ENCODE measurements at regions not wholly inside any gene's neighbourhood (a gene's known extent, or its start where the extent isn't known, plus 50 kb on each side); places are given as distances from the start of the nearest gene placed in this dataset.
A peak's percentile ranks its signal among the peaks of the same experiment; 100 is the strongest.

DNA sequence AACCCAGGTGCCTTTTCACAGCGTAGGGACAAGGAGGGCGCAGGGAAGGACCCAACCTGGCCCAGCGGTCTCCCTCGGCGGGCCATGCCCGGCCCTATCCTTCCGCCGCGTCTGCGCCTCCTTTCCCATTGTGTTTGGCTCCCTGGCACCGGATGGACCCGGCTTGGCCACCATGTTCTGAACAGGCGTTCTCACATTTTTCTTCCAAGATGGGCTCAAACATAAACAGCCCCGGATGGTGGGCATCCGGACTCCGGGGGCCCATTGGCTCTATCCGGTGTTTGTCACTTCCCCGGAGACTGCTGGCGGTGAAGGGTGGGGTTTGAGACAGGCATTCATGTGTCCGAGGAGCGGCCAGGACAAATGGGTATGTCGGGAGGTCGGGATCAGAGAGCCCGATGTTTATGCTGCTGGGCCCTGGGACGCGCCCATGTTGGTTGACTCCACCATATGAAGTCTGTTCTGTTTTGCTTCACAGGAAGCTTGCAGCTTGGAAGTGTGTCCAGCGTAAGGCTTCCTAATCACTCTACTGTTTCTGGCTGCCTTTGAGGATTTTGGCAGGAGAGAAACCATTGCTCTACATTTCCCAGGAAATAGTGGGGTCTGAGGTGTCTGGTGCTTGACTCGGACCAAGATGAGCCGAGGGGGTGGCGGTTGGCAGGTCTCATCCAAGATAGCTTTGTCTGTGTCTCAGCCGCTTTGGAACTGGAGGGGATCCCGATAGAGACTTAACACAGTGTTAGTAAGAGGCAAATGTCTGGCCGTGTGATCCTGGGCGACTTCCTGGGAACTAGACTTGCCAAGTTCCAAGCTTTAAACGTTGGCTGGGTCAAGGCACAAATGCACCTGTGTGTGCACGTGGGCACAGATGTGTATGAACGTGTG lies 188.3 kb downstream of the IRF8 start:
- FAIRE-seq = no peak
- DNase-seq (ENCODE audit: insufficient read length, low spot score) = no peak

DNA sequence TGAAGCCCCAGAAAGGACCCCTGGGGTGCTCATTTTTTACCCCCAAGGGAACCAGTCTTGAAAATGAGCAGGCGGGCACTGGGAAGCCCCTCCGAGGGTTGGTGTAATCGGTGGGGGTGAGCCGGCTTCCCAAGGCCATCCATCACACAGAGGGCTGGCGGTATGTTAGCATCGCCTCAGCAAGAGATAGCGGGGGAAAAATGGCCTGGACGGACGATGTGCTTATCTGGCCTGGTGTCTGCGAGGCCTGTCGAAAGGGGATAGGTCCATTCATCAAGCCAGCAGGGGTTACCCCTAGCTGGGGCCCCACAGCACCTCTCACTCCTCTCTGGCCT lies 188.9 kb downstream of the IRF8 start:
- FAIRE-seq (no peak), DNase-seq (ENCODE audit: insufficient read length, low spot score) (no peak)

DNA sequence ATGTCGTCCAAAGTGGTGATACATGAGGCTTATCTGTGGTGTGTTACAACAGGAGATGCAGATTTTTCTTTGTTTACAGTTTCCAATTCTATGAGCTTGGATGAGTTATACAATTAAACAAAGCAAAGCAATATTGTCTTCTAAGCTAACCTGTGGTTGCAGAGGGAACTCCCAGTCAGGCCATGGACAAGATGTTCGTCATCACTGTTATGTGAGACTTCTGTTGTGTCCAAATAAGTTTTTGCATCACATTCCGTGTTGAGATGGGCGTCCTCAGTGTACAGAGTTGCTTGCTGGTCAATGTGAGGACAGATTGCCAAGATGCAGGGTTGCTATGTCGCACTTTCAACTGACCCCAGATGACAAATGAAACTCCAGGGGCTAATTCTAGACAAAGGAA lies 189.3 kb downstream of the IRF8 start:
- DNase-seq (ENCODE audit: insufficient read length, low spot score) = no peak
- no peak for FAIRE-seq

DNA sequence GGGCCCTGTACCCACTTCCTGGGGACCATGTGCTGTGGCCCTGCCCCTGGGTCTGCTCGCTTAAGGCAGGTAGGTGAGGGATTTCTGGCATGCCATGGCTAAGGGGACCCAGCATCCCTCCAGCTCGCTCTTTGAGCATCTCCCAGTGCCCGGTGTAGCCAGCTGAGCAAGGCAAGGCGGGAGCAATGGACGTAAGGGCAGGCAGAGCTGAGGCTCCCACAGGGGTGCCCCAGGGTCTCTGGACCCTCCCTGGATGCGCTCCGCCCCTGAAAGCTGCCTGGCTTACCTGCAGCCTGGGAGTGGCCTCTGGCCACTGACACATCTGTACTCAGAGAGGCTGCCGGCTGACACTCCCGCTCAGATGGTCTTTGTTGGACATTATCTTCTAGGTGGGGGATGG lies 189.9 kb downstream of the IRF8 start:
- DNase-seq (ENCODE audit: insufficient read length, low spot score) (no peak), FAIRE-seq (no peak)

DNA sequence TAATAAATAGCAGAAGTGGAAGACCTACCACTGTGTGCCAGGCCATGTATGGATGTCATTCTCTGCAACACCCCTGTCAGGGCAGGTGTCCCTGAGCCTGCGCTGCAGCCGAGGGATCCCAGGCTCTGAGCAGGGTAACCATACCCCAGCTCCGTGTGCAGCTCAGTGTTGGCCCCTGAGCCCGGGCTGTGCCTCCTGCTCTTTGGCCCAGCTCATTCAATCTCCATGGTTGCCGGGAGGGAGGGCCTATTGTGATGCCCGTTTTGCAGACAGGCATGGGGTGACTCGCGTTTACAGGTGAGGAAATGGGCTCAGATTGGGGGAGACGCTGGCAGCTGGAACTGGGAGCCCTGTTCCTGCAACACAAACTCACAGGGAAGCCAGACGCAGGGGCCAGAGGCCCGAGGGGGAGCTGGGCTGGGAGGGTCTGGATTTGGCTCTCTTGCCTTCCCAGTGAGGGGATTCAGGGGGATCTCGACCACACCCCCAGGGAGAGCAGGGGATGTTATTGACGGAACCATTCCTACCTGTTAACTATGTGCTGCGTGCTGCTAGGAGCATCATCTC lies 190.5 kb downstream of the IRF8 start:
- no peak for FAIRE-seq
- DNase-seq (ENCODE audit: insufficient read length, low spot score) = no peak

DNA sequence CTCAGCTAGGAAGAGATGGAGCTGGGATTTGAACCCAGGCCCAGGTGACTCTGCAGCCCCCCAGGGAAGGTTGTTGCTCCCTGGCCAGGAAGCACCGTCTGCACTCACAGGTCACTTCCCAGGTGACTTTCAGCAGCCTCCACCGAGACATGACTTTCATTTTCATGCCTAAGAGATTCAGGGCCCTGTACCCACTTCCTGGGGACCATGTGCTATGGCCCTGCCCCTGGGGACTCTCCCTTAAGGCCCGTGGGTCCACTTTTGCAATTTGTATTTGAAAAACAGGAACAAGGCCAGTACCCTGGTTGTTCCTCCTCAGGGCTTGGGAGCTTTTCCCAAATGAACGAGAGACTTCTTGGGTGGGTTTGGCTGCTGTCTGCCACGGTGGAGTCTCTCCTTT lies 191.0 kb downstream of the IRF8 start:
- no peak for DNase-seq (ENCODE audit: insufficient read length, low spot score)
- FAIRE-seq = no peak

DNA sequence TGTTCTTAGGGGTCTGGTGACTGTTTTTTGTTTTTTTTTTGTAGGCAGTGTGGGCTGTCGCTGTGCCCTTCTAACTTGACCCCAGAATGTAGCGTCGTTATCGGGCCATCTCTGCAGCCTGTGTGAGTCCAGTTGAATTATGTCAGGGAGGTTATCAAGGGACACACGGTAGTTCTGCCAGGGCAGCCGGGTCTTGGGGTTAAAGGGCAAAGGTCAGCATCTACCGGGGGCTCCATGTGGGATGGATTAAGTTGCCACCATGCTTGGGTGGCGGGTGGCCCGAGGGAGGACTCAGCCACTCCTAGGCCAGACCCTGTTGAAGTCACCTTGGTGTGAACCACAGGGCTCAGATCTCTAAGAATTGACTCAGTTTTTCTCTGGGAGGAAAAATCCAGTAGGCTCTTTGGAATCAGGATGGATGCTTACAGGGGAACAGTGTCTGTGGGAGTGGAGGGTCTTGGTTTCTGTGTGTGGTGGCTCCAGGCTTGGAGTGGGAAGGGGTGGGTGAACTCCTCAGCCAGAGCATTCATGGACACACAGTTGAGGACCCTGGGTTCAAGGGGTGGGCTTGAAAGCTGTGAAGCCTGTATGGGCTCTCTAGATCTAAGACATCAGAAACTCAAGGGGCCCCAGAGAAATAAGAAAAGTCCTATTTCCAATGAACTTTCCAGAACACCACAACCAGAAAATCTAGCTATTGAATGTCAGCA lies 191.7 kb downstream of the IRF8 start:
- FAIRE-seq (no peak), DNase-seq (ENCODE audit: insufficient read length, low spot score) (no peak)

DNA sequence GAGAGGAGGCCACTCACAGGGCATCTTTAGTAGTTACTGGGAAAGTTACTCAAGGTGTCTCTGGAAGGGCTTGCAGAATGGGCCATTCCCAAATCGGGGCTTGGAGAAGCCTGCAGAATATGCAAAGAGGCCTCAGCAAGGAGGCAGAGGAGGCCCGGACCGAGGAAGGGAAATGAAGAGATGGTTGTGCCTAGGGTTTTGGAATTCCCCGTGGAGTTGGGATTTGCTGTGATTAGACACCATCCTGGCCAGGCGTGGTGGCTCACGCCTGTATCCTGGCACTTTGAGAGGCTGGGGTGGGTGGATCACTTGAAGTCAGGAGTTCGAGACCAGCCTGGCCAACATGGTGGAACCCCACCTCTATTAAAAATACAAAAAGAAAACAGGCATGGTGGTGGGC lies 193.0 kb downstream of the IRF8 start:
- no peak for DNase-seq (ENCODE audit: insufficient read length, low spot score)
- FAIRE-seq = no peak

DNA sequence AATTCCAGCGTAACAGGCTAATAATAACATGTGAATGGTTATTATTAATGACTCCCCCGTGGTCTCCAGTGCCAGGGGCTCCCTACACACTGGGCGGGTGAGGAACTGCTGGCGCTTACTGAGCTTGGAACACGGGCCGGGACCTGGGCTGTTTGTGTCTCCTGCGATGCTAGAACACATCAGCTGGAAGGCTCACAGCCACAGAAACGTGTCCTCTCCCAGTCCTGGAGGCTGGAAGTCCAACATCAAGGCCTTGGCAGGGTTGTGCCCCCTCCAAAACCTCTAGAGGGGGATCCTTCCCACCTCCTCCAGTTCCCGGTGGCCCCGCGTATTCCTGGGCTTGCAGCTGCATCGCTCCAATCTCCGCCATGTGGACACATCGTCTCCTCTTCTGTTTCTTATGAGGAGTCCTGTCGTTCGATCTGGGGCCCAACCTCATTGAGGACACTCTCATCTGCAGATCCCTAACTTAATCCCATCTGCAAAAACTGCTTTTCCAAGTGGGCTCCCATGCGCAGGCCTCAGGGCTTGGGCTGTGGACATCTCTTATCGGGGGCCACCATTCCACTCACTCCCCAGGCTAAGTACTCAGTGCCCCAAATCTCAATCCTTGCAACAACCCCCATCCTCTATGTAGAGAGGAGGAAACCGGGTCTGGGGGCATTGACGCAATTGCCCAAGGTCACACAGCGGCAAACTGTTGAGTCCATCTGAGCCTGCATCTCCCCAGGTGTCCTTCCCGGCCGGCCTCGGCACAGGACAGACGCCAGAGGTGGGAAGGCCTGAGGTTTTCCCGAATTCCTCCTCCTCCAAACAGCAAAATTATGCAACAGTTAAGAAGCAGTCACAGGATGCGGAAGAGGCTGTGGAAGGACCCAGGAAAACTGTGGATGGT lies 193.9 kb downstream of the IRF8 start:
- DNase-seq (ENCODE audit: insufficient read length, low spot score) = no peak
- no peak for FAIRE-seq

DNA sequence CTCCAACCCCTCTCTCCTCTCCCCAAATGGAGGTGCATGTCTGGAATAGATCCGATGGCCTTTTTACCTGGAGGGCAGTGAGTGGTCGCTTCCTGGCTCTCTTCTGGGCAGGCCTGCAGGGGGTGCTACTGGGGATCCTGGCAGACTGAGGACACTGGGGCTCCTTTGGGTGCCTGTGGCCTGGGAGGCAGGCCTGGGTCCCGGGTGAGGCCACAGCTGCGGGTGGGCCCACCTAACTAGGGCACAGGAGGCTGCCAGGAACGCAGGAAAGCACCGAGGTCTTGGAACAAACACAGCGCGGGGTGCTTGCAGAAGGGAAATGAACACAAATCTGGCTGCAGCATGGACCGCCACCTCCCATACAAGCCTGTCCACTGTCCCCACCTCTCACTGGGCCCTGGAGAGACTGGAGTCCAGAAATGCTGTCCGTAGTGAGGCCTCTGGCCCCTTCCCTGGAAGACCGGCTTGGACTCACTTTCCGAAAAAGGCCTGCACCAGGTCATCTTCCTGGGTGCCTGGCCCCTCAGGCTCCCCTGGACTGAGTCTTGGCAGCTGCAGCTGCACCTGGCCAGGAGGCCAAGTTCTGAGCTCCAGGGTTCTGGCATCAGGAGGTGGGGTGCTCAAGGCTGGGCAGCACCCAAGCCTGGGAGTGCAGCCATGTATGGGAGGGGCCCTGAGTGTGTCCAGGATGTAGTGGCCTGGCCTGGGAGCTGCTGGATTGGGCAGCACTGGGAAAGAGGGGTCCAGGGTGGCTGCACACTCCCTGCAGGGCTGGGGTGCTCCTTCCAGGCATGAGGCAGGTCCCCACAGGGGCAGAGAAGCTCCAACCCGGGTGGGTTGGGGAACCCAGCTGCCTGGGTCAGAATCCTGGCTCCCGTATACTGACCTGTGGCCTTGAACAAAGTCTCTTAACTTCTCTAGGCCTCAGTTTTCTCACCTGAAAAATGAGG lies 195.1 kb downstream of the IRF8 start:
- FAIRE-seq (no peak), DNase-seq (ENCODE audit: insufficient read length, low spot score) (no peak)

DNA sequence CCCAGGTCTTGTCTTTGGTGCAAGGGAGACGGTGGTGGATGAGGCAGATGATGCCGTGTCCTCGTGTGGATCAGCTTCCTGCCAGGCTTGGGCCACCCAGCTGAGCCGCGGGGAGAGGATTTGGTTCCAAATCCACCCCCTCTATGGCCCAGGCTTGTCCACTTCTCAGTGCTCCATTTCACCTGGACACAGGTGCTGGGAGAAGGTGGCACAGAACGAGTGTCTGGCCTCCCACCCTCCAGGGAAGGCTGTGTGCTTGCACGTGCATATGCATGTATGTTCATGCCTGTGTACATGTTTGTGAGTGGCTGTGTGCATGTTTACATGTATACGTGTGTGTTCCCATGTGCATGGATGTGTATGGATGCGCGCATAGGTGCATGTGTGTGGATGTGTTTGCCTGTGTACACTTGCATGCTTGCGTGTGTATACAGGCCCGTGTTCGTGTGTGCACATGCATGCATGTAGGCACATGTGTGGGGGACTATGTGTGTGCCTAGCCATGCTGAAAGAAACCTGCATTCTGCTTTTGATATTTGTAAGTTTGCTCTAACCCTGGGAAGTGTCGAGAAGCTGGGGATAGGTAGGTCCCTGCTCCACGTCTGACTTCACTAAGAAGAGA lies 196.3 kb downstream of the IRF8 start:
- no peak for DNase-seq (ENCODE audit: insufficient read length, low spot score)

DNA sequence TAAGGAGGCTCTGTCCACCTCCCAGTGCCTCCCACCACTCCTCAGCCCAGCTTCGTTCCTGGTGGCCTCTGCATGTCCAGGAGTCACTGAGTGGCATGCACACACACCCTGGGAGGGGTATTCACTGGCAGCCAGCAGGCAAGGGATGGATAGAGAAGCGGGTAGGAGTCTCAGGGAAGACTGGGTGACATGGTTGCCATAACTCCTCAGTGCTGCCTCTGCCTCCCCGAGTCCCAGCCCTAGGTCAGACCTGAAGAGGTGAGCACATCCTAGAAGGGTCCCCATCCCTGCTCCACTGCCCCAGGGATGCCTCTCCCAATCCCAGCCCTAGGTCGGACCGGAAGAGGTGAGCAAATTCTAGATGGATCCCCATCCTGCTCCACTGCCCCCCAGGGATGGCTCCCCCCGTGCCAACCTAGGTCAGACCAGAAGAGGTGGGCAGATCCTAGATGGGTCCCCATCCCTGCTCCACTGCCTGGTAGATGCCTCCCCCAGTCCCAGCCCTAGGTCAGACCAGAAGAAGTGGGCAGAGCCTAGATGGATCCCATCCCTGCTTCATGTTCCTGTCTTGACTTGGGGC lies 197.0 kb downstream of the IRF8 start:
- DNase-seq (ENCODE audit: insufficient read length, low spot score) (no peak), FAIRE-seq (no peak)

More for the DNA sequence above, 196.3 kb downstream of the IRF8 start:
- peak; percentile 49 for FAIRE-seq

DNA sequence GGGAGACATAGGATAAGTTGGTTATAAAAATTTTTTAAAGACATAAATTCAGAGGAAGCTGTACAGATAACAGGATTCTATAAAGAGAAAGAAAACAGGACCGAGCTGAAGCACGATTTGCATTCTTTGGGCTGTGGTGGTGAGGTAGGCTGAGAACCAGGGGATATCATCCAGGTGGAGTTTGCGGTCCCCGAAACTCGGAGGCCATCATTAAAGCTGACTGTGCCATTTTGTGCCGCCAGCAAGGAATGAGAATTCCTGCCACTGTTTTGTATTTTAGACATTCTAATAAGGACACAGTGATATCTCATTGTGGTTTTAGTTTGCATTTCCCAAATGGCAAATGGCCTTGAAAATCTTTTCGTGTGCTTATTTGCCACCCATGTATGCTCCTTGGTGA lies 197.9 kb downstream of the IRF8 start:
- DNase-seq (ENCODE audit: insufficient read length, low spot score) = no peak

DNA sequence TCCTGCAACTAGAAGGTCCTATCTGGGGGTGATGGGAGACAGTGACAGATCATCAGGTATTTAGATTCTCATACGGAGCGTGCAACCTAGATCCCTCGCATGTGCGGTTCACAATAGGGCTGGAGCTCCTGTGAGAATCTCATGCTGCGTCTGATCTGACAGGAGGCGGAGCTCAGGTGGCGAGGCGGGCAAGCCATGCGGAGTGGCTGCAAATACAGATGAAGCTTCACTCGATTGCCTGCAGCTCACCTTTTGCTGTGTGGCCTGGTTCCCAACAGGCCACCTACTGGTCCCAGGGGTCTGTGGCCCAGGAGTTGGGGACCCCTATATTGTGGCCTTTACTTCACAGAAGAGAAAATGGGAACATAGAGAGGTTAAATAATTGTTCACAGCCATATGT lies 200.4 kb downstream of the IRF8 start:
- DNase-seq (ENCODE audit: insufficient read length, low spot score) = no peak
- FAIRE-seq = no peak

More for the DNA sequence above, 197.9 kb downstream of the IRF8 start:
- FAIRE-seq = no peak

DNA sequence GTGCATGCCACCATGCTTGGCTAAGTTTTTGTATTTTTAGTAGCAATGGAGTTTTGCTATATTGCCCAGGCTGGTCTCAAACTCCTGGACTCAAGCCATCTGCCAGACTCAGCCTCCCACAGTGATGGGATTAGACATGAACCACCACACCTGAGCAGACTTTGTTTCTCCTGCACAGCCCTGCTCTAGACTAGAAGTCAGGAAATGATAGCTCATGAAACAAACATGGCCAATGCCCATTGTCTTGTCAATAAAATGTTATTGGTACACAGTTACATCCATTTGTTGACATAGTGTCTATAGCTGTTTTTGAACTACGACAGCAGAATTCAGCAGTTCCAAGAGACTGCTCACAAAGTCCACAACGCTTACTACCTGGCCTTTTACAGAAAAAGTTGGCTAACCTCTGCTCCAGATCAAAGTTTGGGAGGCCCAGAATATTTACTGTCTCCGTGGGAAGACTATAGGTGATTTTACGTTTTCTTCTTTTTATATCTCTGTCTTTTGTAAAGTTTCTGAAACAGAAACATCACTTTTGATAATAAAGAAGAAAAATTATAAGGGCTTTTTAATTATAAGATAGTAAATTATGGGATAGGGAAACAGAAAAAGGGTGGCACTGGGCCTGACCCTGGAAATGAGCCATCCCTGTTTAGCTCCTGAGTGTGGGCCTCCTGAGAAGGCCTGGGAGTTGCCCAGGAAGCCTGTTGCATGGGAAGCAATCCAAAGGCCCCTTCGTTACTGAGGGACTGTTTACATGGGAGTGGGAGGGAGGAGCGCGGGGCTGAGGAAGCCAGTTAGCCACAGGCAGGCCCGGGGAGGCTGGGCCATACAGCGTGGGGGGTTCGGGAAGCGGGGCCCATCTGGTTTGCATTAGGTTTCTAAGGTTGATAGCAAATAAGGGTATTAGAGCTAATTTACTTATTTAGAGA lies 201.5 kb downstream of the IRF8 start:
- no peak for FAIRE-seq
- DNase-seq (ENCODE audit: insufficient read length, low spot score) = no peak

DNA sequence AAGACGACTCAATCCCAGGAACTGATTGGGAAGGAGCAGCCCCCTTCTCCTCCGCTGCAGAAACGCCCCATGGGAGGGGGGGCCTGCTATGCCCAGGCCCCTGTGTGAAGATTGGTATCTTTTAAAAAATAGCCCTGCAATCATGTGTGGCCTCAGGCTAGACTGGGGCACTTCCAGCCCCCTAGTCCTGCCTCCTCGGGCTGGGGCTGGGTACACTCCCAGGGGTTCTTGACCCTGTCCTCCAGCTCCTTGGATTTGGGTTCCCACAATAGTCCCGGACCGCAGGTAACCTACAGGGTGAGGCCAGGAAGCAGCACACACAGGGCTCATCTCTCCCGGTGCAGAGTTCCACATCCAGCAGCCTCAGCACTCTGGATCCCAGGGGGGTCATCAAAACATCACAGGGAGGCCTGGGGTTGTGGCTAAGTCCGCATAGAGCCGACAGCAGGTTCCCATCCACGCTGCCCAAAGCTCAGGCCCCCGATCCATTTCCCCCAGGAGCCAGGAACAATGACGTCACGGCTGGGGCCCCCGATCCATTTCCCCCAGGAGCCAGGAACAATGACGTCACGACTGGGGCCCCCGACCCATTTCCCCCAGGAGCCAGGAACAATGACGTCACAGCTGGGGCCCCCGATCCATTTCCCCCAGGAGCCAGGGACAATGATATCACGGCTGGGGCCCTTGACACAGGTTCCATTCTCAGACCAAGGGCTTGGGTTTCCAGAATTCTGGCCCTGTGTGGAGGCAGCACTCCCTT lies 202.4 kb downstream of the IRF8 start:
- FAIRE-seq (no peak), DNase-seq (ENCODE audit: insufficient read length, low spot score) (no peak)

DNA sequence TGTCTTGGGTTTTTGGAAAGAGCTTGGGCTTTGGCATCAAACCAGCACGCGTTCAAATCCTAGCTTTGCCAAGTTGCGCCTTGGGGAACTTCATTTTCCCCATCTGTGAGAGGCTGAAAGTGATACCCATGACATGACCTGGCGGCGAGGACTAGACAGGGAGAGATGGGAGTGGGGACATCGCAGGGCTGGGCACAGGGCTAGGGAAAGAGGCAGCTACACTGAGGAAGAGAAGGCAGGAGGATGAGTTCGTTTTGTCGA lies 202.9 kb downstream of the IRF8 start:
- DNase-seq (ENCODE audit: insufficient read length, low spot score) (no peak), FAIRE-seq (no peak)

DNA sequence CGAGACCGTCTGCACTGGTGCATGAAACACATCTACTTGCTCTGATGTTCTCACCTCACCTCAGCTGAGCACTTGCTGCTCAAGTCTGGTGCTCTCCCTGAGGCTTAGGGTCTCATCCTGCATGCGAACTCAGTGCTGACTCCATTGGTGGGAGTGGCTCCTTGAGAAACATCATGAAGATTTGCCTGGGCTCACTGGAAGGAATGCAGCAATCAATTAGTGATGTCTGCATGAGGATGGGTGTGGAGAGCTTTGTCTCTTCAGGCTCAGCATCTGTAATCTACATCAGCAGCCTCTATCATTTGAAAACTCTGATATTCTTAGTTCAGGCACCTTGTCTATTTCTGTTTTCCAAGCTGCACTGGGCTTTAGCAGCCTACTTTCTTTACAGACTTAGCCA lies 204.4 kb downstream of the IRF8 start:
- DNase-seq (ENCODE audit: insufficient read length, low spot score) (no peak), FAIRE-seq (no peak)
